ENCODE measurements at regions not wholly inside any gene's neighbourhood (a gene's known extent, or its start where the extent isn't known, plus 50 kb on each side); places are given as distances from the start of the nearest gene placed in this dataset.

DNA sequence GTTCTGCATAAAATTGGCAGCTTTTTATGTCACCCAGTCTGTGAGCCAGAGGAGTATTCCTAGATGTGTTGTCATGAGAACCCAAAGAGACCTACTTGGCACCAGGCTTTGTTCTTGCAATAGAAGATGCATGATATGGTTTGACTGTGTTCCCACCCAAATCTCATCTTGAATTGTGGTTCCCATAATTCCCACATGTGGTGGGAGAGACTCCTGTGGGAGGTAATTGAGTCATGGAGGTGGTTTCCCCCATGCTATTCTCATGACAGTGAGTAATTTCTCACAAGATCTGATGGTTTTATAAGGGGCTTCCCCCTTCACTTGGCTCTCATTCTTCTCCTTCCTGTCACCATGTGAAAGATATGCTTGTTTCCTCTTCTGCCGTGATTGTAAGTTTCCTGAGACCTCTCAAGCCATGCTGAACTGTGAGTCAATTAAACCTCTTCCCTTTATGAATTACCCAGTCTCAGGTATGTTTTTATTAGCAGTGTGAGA lies 572.0 kb upstream of the ATP2B1 start:
- intact Hi-C loops (cut with micrococcal nuclease), result no loop called here
- TF ChIP-seq, protein P1, sequence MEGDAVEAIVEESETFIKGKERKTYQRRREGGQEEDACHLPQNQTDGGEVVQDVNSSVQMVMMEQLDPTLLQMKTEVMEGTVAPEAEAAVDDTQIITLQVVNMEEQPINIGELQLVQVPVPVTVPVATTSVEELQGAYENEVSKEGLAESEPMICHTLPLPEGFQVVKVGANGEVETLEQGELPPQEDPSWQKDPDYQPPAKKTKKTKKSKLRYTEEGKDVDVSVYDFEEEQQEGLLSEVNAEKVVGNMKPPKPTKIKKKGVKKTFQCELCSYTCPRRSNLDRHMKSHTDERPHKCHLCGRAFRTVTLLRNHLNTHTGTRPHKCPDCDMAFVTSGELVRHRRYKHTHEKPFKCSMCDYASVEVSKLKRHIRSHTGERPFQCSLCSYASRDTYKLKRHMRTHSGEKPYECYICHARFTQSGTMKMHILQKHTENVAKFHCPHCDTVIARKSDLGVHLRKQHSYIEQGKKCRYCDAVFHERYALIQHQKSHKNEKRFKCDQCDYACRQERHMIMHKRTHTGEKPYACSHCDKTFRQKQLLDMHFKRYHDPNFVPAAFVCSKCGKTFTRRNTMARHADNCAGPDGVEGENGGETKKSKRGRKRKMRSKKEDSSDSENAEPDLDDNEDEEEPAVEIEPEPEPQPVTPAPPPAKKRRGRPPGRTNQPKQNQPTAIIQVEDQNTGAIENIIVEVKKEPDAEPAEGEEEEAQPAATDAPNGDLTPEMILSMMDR (IDR thresholded peaks at IDR 0.05; ENCODE audit: borderline replicate concordance), result no peak
- Histone ChIP-seq H3K27me3 (ENCODE audit: low read depth) (no peaks in the 10 kb centered on the region), H3K27ac (replicated peaks) (no peak overlapping the region), H3K36me3 (no peaks in the 10 kb centered on the region), H3K4me1 (no peaks in the 10 kb centered on the region), H3K4me3 (no peak overlapping the region), H3K9me3 (replicated peaks) (peaks cover 22% of the 10 kb centered on the region)
- DNase-seq, result no peak

DNA sequence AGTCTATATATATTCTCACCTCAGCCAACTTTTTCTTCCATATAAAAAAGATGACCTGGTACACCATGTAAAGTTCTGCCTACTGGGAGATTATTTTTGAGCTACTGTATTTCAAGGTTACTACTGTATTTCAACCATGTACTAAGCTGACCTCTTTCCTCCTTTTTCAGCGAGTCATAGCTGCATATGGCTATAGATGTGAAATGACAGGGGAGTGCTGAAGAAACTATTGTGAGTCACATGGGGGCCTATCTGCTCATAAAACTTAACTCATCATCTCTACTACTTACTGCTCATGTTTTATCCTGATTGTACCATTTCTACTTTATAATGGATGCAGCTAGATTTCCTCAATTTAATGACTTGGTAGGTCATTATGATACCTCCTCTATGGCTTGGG lies 571.4 kb upstream of the ATP2B1 start:
- Histone ChIP-seq H3K27me3 (ENCODE audit: low read depth) (no peaks in the 10 kb centered on the region), H3K9me3 (replicated peaks) (peaks cover 22% of the 10 kb centered on the region), H3K4me3 (no peak overlapping the region), H3K4me1 (no peaks in the 10 kb centered on the region), H3K36me3 (no peaks in the 10 kb centered on the region), H3K27ac (replicated peaks) (no peak overlapping the region)
- TF ChIP-seq, protein P1 (IDR thresholded peaks at IDR 0.05; ENCODE audit: borderline replicate concordance), result no peak
- intact Hi-C loops (cut with micrococcal nuclease), result no loop called here
- no peak for DNase-seq

DNA sequence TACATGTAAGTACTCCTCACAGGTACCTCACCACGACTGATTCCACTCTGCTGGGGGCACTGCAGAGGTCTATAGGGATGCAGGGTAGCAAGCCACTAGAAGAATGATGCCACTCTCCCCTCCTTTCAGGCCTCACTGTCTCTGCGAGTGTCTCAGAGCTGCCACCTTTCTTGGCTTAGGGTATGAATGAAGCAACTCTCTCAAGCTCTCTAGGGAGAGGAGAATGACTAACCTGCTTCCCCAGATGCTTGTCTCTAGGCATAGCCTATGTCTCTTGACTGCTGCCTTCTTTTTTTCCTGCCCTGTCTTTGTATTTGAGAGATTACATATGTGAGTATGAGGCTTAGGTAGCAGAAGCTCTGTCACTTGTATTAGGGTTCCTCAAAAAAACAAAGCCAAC lies 566.5 kb upstream of the ATP2B1 start:
- Histone ChIP-seq H3K27me3 (ENCODE audit: low read depth) (no peaks in the 10 kb centered on the region), H3K9me3 (replicated peaks) (no peaks in the 10 kb centered on the region), H3K4me3 (no peak overlapping the region), H3K4me1 (no peaks in the 10 kb centered on the region), H3K36me3 (no peaks in the 10 kb centered on the region), H3K27ac (replicated peaks) (no peak overlapping the region)
- TF ChIP-seq, protein P1 (IDR thresholded peaks at IDR 0.05; ENCODE audit: borderline replicate concordance), result no peak
- intact Hi-C loops (cut with micrococcal nuclease), result loop anchor here (10.0 kb wide), 1 partner anchor 580 kb away; no protein-coding TSS in a partner anchor
- no peak for DNase-seq

DNA sequence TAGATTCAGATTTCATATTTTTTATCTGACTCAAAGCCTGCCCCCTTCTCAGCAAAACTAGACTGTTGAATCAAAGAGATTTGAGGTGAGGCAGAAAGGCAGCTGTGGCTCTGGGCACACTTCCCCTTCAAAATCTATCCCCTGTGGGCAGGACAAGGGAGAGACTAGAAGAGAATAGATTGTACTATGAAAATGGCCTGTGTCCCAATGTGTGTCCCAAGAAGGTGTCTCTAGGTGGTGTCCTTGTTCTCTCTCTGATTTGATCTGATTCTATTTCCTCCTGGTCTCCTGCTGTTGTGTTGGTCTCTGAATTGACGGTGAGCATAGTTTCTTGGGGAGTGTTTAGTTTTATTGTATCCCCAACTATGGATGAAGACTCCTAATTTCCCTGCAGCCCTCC lies 565.8 kb upstream of the ATP2B1 start:
- intact Hi-C loops (cut with micrococcal nuclease), result loop anchor here (10.0 kb wide), 1 partner anchor 580 kb away; no protein-coding TSS in a partner anchor
- Histone ChIP-seq H3K4me1 (no peaks in the 10 kb centered on the region), H3K27me3 (ENCODE audit: low read depth) (no peaks in the 10 kb centered on the region), H3K9me3 (replicated peaks) (no peaks in the 10 kb centered on the region), H3K27ac (replicated peaks) (no peak overlapping the region), H3K36me3 (no peaks in the 10 kb centered on the region), H3K4me3 (no peak overlapping the region)
- TF ChIP-seq, protein P1 (IDR thresholded peaks at IDR 0.05; ENCODE audit: borderline replicate concordance), result no peak
- DNase-seq, result no peak

DNA sequence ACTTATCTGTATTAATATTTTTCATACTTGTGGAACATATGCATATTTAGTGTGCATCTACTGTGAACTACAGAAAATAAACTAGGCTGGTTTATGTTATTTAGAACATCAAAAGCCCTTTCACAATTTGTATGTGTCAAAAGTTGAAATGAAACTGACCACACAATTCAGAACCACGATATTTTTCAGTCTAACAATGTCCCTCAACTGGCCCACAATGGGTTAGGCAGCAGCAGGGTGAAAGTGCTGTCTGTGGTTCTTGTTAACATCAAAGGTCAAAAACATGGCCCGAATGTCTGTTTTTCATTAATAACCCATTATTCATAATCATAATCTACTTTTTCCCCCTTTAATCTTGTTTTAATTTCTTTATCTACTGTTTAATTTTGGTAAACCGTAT lies 559.9 kb upstream of the ATP2B1 start:
- Histone ChIP-seq H3K9me3 (replicated peaks) (no peaks in the 10 kb centered on the region), H3K36me3 (no peaks in the 10 kb centered on the region), H3K27ac (replicated peaks) (no peak overlapping the region), H3K4me3 (no peak overlapping the region), H3K4me1 (no peaks in the 10 kb centered on the region), H3K27me3 (ENCODE audit: low read depth) (no peaks in the 10 kb centered on the region)
- intact Hi-C loops (cut with micrococcal nuclease), result no loop called here
- DNase-seq, result no peak
- TF ChIP-seq, protein P1 (IDR thresholded peaks at IDR 0.05; ENCODE audit: borderline replicate concordance), result no peak

Data from left ventricle myocardium inferior (tissue), 1 donor.